HepG2 (cell line): ENCODE measurements at regions not wholly inside any gene's neighbourhood (a gene's known extent, or its start where the extent isn't known, plus 50 kb on each side); places are given as distances from the start of the nearest gene placed in this dataset.

ENCODE experiments used
- HMGA1 ChIP-seq: sonication (generic); formaldehyde crosslinking; conservative IDR thresholded peaks from 2 replicates; pipeline ENCODE4 v1.4.0; 2020; ENCODE audit warnings: missing genetic modification reagents
- HOXA3 ChIP-seq: sonication (generic); formaldehyde crosslinking; IDR thresholded peaks from 2 replicates; pipeline ENCODE4 v1.5.0; 2020; ENCODE audit warnings: missing genetic modification reagents
- MATR3 ChIP-seq: sonication (generic); formaldehyde crosslinking; IDR thresholded peaks from 2 replicates; pipeline ENCODE4 v1.4.0; 2020; ENCODE audit warnings: missing genetic modification reagents

DNA sequence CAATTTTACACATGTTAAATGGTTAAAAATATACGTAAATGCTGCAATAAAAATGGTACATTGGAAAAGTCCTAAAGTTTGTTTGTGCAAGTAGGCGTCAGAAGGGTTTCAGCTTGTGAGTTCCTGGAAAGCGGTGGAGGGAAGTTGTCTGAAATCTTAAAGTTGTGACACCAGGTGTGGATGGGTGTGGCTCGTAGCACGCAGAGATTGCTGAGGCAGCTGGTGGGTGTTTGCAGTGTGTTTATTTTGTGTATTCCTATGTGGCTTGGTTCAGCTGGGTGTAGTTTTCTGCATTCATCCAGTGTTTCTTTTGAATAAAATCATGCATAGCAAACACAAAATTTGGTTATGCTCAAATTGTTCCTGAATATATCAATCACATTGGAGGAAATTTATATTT, 136.8 kb upstream of the TBX3 start:
- TF ChIP-seq MATR3 (CRISPR knock-in tag): no peak
- TF ChIP-seq HMGA1: no peak
- no peak for TF ChIP-seq HOXA3 (CRISPR knock-in tag)
